CMK (cell line): ENCODE measurements at regions not wholly inside any gene's neighbourhood (a gene's known extent, or its start where the extent isn't known, plus 50 kb on each side); places are given as distances from the start of the nearest gene placed in this dataset.

Experiments used
- DNase-seq: peaks from one replicate; pipeline ENCODE4 v3.0.0-alpha.2; 2010; ENCODE audit warnings: low read depth

DNA sequence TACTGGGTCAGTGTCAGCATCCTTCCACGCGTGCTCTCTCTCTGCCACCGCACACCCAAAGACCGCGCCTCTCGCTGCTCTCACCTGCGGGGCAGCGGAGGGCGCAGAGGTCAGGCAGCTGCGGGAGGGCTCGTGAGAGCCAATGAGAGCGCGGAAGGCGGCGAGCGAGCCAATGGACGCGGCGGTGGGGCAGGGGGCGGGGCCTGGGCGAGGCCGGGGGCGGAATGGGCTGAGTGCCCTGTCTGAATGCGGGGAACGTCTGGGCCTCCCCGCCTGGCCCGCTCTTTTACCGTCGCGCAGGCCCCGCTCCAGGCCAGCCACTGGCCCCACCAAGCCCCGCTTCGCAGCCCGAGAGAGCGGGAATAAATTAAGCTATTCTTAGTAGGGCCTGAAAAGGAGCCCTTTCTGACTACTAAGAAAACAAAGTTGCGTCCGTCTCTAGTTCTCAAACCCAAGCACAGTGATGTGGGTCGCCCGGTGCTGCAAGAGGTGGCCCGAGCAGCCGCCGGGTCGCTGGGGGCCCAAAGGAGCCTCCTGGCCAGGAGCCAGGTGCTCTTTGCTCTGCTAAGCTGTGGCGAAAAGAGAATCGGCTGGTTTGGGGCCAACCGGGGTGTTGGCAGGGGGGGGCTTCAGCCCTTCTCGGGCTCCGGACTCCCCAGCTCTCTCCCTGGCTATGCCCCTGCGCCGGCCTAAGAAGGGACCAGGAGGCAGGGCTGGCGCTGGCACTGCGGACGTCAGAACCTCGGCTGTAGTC is 81.1 kb upstream of the GLI2 start:
- no peak for DNase-seq

DNA sequence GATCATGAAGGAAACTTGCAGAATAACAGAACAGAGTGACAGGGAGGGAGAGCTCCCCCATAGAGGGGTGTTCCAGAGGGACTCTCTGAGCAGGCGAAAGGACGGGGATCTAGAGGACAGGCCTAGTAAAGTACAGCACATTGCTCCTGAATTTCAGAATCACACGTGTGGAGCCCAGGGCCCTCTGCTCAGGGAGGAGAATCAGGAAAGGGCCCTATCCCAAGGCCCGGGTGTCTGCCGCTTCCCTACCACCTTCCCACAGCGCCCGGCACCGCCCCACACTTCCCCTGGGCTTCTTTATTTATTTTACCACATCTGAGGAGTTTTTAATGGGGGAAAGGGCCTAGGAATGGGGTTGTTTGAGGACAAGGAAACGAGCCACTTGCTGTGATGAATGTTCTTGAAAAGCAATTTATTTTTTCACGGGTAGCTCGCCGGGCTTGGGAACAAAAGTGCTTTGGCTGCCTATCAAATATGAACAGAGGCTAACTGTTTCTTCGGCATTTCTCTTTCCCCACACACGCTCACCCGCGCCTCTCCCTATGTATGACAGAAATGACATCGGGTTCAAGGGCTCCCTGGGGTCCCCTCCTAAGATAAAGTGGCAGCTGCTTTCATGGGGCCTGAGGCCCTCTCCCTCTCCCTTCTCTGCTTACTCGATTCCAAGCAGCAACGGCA is 79.3 kb upstream of the GLI2 start:
- DNase-seq: no peak

DNA sequence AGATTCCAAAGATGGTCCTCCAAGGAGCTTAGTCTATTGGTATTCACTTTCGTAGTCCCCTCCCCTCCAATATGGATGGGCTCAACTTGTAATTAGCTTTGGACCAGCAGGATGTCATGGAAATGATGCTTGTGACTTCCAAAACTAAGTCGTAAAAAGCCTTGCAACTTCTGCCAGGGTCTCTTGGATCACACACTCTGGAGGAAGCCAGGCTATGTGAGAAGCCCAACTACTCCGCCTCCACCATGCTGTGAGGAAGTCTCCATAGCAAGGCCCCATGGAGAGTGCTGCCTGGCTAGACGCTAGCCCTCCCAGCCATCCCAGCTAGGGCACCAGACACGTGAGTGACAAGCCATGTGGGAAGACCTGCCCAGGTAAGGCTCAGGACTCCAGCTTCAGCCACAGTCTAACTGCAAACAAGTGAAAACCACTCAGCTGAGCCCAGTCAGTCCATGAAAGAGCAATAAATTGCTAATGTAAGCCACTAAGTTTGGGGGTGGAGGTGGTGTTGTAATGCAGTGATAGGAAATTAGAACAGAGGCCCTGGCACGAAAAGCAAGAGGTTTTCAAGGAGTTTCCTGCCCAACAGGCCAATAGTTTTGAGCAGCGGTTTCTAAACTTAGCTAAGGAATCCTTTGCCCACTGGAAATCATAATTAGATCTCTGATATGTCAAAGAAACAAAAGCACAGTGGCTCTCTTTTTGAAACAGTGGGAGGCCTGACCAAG is 77.5 kb upstream of the GLI2 start:
- DNase-seq: no peak

DNA sequence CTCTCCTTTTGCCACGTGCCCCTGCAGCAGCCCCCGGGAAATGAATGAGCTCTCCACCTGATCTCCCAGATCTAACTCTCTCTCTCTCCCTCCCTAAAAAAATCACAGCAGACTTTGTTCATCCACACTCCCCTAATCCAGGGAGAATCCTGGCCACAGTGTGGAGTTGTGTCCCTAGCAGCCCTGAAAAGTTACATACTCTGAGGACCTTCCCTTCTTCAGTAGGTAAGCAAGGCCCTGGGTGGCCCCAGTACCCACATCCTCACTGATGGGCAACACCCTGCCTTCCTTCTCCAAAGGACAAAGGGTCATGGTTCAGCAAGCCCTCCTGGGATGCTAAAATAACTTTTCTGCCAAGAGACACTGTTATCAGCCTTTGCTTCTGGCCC is 76.9 kb upstream of the GLI2 start:
- no peak for DNase-seq

DNA sequence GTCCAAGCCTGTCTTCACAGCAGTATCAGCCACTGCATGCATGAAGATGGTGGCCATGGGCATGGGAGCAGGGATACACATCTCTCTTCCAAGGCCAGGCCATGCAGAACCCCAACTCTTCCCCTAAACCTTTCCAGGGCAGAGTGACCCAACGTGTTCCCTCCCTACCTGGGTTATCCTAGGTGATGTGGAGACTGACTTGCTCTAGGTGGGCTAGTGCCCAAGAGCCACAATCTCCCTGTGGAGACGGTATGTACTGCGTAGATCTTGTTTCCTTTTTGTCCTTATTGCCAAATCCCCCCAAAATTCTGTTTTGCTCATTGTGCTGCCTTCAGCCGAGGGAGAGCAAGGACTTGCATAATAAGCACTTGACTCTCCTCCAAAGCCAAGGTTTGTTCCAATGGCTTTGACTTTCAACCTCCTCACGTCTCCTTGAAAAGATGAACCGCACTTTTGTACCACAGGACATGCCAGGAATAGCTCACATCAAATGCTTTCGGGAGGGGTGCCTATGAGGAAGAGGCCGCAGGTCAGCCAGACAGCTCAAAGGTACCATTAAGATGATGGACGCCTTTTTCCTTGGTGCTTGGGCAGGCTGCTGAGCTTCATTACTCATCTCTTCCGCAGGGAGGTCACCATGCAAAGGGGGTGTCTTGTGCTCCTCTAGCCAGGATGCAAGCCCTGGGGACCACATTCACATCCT is 76.2 kb upstream of the GLI2 start:
- no peak for DNase-seq

DNA sequence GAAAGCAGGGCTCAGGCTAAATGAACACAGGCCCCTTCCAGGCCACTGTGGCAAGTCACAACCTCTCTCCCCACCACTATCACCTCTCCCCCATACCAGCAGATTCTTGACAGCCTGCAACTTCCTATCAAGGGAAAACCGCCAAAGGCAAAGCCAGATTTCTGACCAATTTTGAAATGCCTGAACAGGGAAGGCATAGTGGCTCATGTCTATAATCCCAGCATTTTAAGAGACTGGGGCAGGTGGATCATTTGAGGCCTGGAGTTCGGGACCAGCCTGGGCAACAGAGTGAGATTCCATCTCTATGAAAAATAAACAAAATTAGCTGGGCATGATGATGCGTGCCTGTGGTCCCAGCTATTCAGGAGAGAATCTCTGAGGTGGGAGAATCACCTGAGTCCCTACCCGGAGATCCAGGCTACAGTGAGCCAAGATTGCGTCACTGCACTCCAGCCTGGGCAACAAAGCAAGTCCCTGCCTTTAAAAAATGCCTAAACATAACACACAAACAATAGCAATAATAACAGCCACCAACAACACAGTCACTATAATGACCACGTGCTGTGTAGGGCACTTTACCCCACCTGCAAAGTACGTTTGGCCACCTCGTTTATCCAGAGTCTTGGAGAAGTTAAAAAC is 75.5 kb upstream of the GLI2 start:
- DNase-seq: no peak

DNA sequence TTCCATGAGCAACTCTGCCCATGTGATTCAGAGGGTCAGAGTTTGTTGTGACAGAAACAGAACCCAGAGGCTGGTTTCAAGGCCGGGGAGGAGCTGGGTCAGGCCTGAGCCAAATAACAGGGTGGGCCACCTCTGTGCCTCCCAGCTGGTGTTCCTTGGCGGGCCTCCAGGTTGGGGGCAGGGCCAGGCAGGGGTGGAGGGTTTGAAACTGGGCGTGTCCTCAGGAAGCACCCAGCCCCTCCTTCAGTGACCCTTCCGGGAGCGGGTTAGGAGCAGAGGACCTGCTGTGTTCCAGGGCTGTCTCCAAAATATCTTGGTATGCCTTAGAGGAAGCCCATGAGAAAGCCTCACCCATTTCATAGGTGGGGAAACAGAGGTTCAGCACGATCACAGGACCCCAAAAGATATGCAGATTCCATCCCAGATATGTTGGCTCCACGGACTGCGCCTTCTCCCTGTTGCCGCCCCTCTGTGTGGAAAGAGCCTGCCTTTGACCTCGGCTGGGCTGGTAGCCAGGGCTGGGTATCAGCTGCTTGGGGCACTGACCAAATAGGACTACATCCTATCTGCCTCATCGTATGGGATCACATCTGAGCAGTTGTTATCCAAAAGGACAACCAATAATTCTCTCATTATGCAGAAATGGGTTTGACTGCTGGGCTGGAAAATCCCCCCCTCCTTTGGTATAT is 74.8 kb upstream of the GLI2 start:
- DNase-seq: no peak

DNA sequence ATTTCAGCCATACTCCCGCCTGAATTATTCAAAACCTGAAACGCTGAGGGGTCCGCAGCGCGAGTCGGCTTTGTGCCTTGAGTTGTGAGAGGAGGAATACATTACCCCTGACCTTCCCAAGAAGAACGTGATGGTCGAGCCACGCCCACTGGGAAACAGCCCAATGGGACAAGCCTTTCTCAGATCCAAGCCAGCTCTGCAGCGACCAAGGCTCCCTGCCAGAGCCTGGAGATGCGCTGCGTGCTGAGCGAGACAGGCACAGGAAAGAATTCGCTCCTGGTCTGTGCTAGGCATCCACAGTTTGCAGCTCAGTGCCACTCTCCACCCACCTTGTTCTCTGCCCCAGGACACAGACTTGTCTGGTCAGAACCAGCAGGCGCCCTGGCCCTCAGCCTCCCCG is 74.1 kb upstream of the GLI2 start:
- DNase-seq: no peak

DNA sequence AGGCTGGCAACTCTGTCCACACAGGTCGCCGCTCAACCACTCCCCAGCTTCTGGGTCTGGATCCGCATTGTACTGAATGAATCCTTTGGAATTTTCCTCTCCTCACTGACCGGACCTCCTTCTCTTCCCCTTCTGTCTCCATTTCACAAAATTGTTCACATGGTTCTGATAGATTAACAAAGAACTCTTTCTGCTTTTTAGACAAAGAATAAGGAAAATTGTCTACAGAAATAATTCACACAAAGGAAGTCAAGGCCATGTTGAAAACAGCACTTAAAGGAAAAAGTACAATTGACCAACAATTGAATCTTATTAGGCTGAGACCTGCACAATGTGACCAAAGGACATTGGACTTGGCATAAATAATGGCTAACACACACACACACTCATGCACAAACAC is 73.6 kb upstream of the GLI2 start:
- DNase-seq: no peak

DNA sequence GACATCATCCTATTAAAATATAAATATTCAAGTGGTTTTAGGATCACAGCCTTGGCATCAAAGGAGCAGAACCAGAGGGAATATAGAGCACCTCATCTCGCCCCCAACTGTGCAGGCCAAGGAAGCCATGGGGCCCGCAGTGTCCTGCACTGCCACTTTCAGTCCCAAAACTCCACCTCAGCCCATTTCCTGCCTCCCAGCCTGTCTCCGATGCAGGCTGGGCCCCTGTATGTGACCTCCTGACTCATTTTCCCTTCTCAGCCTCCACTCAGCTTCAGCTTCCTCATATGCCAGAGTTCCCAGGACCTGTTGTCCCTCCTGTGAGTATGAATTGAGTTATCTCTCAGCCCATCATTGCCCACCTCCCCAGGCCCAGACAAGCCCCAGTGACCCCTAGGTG is 72.9 kb upstream of the GLI2 start:
- DNase-seq: no peak

DNA sequence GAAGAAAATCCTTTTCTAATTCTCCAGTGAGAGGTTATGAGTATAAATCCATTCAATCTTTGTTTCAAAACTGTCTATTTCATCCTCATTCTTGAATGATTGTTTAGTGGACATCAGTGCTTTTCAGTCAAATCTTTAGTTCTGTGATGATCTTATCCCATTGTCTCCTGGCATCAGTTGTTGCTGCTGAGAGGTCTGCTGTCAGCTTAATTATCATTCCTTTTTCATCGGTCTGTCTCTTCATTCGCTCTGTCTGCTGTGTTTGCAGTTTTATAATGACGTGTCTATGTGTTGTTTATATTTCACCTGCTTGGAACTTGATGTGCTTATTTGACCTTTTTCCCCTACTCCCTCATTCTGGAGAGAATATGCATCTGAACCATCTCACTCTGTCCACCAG is 69.2 kb upstream of the GLI2 start:
- no peak for DNase-seq

DNA sequence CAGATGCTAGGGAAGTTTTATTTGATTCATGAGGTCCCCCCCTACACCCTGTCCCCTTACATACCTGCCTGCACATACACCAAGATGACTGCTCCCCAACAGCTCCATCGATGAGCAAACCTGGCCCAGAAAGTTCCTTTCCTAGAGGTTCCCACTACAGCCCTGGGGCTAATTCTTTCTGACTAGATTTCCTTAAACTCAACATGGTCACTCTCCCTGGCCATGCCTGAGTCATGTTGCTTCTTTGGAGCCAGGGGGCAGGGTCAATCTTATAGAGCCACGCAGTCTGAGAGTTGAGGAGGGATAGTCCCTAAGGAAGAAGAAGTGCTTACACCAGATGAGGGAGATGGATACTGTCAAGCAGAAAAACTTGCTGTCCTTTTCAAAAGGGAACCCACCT is 67.7 kb upstream of the GLI2 start:
- no peak for DNase-seq

DNA sequence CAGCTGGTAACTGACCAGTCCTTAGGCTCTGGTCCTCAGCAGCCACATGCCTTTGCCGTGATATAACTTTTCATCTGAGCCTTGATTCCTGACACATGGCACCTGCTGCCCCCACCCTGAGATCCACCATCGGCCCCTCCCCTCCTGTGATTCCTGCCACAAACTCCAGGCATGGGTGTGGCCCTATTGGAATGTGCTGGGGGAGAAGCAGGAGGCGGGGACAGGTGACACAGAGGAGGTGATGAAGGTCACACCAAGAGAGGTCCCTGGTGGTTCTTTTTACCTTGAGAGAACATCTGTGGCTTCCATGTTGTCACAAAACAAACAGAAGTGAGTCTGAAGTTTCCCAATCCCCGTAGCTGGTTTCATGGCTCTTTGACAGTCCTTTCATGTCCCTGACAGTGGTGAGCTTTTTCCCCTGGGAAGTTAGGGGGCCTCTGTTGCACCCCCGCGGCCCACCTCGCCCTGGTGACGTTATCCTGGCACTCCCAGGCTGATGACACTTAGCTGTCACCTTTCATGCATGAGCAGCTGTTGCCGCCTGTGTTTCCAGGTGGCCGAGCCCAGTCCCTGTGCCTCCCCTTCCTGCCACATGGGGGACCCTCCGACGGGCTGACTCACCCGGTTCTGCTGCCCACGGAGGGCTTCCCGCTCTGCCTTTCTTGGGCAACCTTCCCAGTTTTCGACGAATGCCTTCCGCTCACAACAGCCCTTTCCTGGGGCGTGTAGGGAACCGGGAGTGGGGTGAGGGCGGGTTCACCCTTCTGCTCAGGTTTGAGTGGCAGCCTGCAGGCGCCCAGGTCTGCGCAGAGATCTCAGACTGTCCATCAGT is 66.3 kb upstream of the GLI2 start:
- no peak for DNase-seq

DNA sequence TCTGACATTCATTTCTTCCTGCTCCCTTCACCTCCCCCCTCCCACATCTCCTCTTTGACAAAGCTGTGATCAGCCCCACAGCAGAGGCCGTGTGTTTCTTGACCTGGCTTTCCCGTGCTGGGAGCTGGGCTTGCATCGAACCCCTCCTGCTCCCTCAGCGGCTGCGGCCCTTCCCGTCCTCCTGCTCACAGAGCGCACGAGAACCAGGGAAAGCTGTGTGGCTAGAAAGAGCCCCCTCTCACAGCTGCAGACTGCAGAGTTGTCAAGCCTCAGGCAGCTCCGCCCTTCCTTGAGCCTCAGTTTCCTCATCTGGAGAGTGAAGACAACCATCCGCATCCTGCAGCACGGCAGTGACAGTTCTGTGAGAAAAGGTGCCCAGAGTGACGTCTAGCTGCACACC is 65.7 kb upstream of the GLI2 start:
- DNase-seq: no peak

DNA sequence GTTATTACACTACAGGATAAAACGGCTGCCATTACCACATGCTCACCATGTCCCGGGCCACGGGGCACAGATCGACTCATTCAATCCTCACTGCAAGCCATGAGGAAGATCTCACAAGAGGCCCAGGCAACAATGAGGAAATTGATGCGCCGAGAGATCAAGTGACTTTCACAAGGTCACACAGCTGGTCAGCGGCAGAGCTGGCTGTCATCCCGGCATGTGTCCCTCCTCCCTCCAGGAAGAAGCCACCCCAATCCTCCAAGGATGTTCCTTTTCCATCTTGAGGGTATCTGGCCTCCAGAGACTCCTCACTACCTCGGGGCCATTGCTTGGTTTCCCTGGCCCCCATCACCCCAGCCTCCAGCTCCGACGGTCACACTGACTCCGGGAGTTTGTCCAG is 65.3 kb upstream of the GLI2 start:
- DNase-seq: no peak

DNA sequence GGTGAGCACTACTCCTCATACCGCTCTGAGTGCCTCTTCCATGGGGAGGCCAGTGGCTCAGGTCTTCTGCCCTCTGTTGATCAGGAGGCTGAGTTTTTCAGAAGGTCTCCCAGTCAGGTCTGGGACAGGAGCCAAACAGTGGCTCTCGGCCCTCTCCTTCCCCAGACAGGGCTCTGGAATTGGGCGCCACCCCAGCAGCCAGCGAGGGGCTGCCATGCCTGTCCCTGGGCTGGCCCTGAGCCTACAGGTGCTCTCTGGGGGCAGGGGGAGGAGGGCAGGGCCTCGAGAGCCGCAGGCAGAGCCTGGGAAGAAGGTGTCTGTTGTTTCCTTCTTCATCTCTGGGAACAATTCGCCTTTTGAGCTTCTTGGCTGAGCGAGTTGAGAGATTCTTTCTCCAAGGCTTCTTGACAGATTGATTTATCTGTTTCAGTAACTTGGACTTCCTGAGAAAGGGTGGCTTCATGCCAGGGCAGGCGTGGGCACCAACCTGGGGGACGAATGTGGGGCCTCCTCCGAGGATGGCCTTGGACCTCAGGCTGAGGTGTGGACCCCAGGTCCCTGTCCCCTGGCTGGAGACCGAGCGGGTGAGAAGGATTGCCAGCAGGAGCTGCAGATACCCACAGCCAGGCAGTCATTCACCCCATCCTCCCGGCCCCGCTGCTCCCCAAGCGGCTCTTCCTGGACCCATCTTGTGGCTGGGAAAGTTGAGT is 64.7 kb upstream of the GLI2 start:
- DNase-seq: no peak

DNA sequence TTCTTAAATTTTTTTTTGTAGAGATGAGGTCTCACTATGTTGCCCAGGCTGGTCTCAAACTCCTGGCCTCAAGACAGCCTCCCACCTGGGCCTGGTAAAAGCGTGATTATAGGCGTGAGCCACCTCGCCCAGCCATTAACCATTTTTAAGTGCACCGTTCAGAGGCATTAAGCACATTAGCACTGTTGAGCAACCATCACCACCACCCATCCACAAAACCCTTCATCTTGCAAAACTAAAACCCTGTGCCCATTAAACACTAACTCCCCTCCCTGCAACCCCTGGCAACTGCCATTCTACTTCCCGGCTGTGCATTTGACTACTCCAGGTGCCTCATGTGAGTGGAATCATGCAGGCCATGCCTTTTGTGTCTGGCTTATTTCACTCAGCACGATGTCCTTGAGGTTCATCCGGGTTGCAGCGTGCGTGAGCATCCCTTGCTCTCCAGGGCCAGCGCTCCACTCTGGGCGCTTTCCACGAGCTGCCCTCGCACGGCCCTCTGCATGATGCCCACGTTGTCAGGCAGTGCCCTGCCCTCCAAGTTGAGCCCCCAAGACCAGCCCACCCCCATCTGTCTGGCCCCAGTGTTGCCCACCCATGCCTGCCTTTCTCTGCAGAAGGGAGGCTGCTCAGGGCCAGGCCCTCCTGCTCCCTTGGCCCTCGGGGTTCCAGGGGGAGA is 63.0 kb upstream of the GLI2 start:
- no peak for DNase-seq

DNA sequence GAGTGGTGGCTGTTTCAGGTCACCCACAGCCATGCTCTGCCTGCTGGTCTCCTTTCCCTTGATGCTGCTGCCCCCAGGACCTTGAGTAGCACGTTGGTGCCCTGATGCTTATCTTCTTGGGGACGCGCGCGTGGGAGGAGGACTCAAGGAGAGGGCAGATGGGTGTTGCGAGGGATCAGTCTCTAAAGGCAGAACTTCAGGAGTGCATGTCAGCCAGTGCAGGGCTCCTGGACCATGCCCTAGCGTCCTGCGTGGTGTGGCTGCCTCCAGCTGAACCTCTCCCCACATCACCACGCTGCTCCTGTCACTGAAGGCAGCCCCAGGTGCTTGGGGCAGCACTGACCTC is 62.5 kb upstream of the GLI2 start:
- DNase-seq: no peak

DNA sequence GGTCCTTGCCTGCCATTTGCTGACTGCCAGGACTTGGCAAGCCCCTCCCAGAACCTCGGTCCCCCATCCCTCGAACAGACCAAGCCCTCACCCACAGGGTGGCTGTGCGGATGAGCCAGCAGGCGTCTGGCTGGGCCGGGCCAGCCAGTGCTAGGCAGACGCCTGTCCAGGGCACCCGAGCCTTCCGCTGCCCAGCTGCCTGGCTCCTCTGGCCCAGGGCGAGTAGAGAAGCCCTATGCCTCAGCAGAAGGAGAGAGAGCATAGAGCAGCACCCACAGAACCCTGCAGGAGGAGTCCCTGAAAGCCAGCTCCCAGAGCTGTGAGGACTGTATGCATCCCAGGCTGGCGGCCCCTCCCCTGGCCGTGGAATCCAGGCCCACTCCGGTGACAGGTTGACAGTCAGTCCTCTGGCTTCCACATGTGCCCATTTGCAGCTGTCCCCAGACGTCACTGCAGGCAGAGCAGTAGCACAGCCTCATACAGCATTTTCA is 62.1 kb upstream of the GLI2 start:
- no peak for DNase-seq
